ENCODE measurements at regions not wholly inside any gene's neighbourhood (a gene's known extent, or its start where the extent isn't known, plus 50 kb on each side); places are given as distances from the start of the nearest gene placed in this dataset.

DNA sequence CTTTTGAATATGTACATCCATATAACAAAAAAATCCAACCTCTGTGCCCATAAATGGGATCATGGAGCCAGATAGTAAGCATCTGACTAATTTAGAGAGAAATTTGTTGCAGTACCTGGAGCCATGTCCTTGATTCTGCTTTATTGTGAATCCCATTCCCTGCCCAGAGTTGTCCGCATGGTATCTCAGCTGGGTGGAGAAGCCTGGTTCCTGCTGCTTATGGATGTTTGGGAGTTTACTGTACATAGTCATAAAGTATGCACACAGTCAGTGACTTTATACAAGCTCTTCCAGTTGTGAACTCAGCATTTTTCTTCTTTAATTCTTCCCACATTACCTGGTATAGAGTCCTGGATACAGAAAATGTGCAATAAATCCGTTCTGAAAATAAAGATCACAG is 346.0 kb downstream of the FIGN start:
- no peaks in the 10 kb centered on the region for H3K36me3 ChIP-seq
- H3K9me3 ChIP-seq (ENCODE audit: low read depth): no peaks in the 10 kb centered on the region
- H3K4me3 ChIP-seq: no peak overlapping the region
- peaks cover 10% of the 10 kb centered on the region for H3K4me1 ChIP-seq (ENCODE audit: low read depth)
- TF ChIP-seq, protein P1, sequence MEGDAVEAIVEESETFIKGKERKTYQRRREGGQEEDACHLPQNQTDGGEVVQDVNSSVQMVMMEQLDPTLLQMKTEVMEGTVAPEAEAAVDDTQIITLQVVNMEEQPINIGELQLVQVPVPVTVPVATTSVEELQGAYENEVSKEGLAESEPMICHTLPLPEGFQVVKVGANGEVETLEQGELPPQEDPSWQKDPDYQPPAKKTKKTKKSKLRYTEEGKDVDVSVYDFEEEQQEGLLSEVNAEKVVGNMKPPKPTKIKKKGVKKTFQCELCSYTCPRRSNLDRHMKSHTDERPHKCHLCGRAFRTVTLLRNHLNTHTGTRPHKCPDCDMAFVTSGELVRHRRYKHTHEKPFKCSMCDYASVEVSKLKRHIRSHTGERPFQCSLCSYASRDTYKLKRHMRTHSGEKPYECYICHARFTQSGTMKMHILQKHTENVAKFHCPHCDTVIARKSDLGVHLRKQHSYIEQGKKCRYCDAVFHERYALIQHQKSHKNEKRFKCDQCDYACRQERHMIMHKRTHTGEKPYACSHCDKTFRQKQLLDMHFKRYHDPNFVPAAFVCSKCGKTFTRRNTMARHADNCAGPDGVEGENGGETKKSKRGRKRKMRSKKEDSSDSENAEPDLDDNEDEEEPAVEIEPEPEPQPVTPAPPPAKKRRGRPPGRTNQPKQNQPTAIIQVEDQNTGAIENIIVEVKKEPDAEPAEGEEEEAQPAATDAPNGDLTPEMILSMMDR (IDR thresholded peaks at IDR 0.05; ENCODE audit: low read depth, low read length): no peak
- DNase-seq (ENCODE audit: low read depth in 1 of 2, low spot score in 1 of 2): no peak
- H3K27ac ChIP-seq: no peak overlapping the region
- H3K27me3 ChIP-seq: no peaks in the 10 kb centered on the region

DNA sequence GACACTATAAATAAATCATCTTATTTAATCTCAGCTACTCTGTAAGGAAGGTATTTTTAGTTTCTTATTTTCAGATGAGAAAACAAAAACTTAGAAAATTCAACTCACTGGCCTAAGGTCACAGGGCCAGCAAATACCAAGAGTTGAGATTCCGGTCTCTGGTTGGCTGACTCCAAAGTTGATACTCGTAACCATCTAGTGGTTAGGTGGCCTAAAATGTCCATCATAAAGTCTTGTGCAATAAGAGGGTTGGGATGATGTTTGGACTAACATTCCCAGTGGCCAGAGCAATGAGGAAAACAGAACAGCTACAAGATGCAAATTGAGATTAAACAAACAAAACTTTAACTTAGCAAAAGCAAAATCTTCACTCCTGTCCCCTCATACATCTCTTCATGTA is 360.3 kb downstream of the FIGN start:
- DNase-seq (ENCODE audit: low read depth in 1 of 2, low spot score in 1 of 2): no peak
- Histone ChIP-seq H3K4me3 (no peak overlapping the region), H3K36me3 (no peaks in the 10 kb centered on the region), H3K9me3 (ENCODE audit: low read depth) (no peaks in the 10 kb centered on the region), H3K27ac (no peak overlapping the region), H3K27me3 (no peaks in the 10 kb centered on the region), H3K4me1 (ENCODE audit: low read depth) (no peaks in the 10 kb centered on the region)
- TF ChIP-seq, protein P1 (IDR thresholded peaks at IDR 0.05; ENCODE audit: low read depth, low read length): no peak

DNA sequence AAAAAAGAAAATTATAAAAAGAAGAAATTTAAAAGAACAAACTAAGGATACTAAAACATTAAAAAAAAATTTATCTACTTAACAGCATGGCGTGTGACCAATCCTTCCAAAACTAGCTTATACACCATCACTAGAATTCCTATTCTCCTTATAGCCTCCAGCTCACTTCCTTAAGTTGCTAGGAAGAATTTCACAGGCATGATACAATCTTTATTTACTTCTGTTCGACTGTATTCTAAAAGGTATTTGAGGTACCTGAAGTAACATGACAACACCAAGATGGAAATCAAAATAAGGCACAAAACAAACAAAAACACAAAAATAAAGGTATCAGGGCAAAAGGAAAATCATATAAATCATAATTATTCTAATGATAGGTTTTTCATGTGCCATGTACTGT is 360.7 kb downstream of the FIGN start:
- no peak for DNase-seq (ENCODE audit: low read depth in 1 of 2, low spot score in 1 of 2)
- no peaks in the 10 kb centered on the region for H3K27me3 ChIP-seq
- no peaks in the 10 kb centered on the region for H3K4me1 ChIP-seq (ENCODE audit: low read depth)
- H3K27ac ChIP-seq: no peak overlapping the region
- no peaks in the 10 kb centered on the region for H3K36me3 ChIP-seq
- no peak overlapping the region for H3K4me3 ChIP-seq
- TF ChIP-seq, protein P1 (IDR thresholded peaks at IDR 0.05; ENCODE audit: low read depth, low read length): no peak
- H3K9me3 ChIP-seq (ENCODE audit: low read depth): no peaks in the 10 kb centered on the region

DNA sequence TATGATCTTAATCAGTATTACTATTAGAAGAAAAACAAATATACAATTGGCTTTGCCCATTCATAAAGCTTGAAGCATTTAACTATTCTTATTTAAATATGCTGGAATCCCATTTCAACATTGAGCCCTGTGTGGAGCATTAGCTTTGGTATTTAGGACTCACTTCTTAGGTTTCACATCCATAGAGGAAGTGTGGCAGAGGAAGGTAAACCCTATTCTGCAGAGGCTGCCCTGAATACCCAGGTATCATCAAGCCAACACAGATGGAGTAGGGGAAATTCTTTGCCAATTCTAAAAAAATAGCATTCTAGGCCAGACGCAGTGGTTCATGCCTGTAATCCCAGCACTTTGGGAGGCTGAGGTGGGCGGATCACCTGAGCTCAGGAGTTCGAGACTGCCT is 361.5 kb downstream of the FIGN start:
- H3K4me1 ChIP-seq (ENCODE audit: low read depth): no peaks in the 10 kb centered on the region
- no peak overlapping the region for H3K4me3 ChIP-seq
- no peak for DNase-seq (ENCODE audit: low read depth in 1 of 2, low spot score in 1 of 2)
- TF ChIP-seq, protein P1 (IDR thresholded peaks at IDR 0.05; ENCODE audit: low read depth, low read length): no peak
- no peak overlapping the region for H3K27ac ChIP-seq
- no peaks in the 10 kb centered on the region for H3K36me3 ChIP-seq
- no peaks in the 10 kb centered on the region for H3K9me3 ChIP-seq (ENCODE audit: low read depth)
- H3K27me3 ChIP-seq: no peaks in the 10 kb centered on the region

DNA sequence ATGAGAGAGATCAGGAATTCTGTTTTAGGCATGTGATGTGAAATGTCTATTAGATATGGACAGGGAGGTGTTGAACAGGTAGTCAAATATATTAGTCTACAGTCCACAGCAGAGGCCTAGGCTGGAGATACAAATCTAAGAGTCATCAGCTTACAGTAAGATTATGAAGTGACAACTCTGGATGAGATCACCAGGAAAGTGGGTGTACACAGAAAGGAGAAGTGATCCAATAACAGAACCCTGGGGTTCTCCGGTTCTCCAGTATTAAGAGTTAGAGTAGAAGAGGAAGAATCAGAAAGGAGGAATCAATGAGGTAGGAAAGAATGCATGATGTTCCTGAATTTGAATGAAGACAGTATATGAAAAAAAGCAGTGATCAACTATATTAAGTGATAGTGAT is 362.3 kb downstream of the FIGN start:
- DNase-seq (ENCODE audit: low read depth in 1 of 2, low spot score in 1 of 2): no peak
- Histone ChIP-seq H3K9me3 (ENCODE audit: low read depth) (no peaks in the 10 kb centered on the region), H3K36me3 (no peaks in the 10 kb centered on the region), H3K4me3 (no peak overlapping the region), H3K4me1 (ENCODE audit: low read depth) (no peaks in the 10 kb centered on the region), H3K27me3 (no peaks in the 10 kb centered on the region), H3K27ac (no peak overlapping the region)
- TF ChIP-seq, protein P1 (IDR thresholded peaks at IDR 0.05; ENCODE audit: low read depth, low read length): no peak

All from cardiac muscle cell (in vitro differentiated cells and primary cell).